HG03378 (cell line): ENCODE measurements at regions not wholly inside any gene's neighbourhood (a gene's known extent, or its start where the extent isn't known, plus 50 kb on each side); places are given as distances from the start of the nearest gene placed in this dataset.

Source experiments
- ATAC-seq: cut with Tn5 transposase; IDR thresholded peaks from one replicate; pipeline ENCODE4 v1.9.1; 2021; ENCODE audit warnings: mild to moderate bottlenecking, moderate library complexity; ENCODE audit not compliant: unreplicated experiment

DNA sequence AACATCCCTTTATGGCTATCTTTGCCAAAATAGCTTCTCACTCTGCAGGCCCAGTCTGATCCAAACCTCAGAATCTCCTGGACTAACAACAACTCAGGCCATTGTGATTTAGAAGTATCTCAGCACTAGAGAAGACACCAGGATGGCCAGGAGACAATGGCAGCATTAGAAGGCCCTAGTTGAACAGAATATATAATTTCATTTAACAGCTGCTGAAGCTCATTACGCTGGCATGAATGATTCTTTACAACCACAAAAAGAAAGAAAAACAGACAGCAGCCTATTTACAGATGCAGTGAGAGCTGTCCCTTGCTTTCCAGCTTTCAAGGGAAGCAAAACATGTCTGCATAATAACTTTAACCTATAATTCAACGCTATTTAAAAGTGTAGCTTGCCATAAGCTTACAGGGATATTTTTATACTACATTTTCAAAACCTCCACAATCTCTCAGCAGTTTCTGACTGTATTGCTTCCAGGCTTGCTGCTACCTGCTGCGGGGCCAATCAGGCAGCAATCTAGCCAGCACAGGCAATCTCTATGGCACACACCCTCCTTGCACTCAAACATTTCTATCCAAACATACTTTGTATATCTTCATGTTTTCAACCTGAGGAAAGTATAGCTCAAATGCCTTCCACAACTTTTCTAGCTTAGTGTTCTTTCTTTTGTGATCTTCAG, 107.3 kb downstream of the OGFRL1 start:
- ATAC-seq: no peak

DNA sequence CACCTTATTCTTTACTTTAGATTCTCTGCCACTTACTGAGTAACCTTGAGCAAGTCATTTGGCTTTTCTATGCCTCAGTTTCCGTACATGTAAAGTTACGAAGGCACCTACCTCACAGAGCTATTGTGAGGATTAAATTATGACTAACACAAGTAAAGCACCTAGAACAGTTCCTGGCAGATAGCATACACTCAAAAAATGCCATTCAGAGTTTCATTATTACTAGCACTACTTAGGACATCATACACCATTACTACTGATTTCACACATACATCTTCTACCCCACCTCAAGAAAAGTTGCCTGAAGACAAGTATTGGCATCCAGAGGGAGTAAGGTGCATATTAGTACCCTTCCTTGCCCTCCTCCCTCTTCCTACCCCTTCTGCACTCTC, 107.8 kb downstream of the OGFRL1 start:
- peak; percentile 97 for ATAC-seq

DNA sequence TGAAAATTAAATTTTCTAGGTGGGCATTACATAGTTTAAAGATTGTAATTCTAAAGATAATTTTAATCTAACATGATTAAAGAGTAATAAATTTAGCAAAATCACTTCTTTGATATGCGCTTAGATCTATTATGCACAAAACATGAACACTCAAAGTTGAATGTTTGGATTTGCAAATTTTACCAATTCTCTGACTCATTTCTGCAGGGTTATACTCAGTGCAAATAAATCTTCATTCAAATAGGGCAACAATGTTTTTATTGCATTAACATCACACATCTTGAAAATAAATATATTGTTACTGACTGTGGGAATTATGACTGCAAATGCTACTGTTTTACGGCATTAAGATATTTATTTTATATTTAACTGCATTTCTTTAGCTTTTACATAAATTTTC, 110.7 kb downstream of the OGFRL1 start:
- ATAC-seq: no peak

DNA sequence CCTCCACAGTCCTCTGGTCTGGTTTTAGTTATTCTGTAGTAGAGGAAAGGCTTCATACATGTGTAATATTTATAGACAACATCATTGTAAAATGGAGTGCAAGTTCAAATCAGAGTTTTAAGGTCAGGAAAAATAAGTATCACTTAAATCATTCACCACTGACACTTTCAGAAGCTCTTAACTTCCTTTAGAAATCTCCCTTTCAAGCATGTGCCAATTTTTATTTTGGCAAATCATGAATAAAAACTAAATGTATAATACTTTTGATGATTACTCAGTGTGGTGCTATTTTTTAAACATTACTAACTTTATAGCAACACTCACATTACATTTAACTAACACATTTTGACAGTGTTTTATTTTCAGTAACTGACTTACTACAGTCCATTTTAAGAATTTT, 112.2 kb downstream of the OGFRL1 start:
- no peak for ATAC-seq

DNA sequence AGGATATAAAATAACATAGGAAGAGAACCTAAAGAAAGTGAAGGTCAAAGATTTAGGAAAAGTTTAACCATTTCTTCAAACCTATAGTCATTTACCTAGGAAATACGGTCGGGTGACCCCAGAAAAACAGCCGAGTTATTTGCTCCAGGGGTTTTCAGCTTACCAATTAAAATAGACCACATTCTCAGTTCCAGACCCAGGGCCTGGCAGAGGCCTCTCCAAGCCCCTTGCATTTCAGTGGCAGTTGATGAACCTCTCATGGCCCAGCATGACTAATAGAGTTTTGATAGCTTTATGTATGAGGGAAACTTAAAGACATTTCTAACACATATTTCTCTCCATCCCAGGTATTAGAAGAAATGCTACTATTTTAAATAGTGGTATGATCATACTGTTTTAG, 113.5 kb downstream of the OGFRL1 start:
- ATAC-seq: no peak

DNA sequence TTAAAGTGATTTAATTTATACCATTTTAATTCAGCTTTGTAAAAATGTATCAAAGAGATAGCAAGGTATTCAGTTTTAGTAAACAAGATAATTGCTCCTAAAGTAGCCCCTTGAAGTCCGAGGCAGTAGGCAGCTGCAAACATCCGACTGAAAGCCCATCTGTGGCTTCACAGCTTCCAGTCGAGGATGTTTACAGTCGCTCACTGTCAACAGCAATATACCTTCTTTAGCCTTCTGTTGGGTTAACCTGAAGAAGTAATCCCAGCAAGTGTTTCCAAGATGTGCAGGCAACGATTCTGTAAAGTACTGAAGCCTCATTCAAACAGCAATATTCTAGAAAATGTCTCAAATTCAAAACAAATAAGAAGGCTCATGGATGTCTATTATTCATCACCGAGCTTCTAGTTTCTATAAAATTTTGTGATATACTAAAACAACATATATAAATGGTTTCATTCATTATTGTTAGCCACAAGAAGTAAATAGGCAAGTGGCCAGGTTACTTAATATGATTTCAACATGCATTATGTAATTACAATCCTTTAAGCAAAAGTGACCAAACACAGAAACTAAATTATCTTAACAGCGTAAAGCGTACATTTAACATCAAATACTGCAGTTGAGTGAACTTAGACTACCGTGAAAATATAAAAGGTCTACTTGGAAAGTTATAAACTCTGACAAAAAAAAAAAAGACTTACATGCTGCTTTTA, 115.0 kb downstream of the OGFRL1 start:
- no peak for ATAC-seq

DNA sequence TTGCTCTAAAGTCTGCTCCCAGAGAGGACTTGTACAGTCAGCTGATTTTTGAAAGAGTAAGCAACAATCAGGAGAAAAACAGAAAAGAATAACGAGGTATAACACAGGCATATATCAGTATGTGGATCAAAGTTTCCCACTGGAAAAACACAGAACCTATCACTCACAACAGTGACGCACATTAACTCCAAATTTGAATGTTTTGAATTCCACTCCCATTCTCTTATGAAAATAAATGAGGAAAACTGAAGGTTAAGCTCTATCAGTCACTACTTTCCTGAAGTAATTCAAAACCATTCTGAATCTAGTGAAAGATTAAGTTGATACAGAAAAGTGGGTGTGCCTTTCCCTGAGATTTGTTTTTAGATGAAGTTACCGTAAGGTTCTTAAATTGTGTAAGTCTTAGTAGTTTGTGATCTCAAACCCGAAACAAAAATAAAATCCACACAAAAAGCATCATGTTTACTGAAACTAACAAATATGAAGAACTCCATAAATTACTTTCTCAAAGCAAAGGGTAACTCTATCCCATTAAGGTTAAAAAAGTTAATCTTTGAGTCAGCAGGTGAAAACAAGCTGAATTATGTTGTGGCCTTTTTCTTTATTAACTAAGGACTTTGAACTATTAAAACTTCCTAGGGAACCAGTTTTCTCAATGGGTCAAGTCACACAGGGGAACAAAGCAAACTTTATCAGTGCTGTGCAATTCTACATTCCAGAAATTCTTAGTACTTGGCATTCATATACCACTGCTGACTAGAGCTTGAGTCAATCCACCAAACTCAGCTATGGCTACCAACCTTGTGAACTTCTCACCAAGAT, 115.7 kb downstream of the OGFRL1 start:
- ATAC-seq: no peak

DNA sequence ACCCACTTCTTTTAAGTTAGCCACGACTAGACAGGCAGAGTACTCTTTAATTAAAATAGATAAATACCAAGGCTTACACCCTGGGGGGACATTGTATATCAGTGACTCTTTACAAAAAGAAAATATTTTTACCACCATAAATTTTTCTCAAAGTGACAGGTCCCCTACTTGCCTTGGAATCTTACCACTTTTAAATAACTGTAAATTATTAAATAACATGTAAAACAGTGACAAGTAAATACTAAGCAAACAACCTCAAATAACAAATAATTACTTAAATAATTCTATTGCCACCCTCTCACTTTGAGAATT, 116.3 kb downstream of the OGFRL1 start:
- no peak for ATAC-seq

DNA sequence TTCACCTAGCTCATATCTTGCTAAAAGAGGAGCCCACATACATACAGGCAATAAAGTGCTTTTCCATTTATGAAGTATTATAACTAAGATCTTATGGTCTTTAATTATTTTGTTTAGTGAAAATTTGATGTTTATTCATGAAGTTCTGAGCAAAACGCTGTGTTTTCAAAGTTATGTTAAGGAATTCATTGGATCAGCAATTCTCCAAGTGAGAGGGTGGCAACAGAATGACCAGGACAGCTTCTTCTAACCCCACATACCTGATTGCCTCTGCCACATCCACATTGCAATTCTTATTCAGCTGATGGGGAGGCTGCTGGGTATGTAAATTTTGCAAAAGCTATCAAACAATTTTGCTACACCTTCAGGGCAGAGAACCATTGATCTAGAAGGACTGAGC, 116.8 kb downstream of the OGFRL1 start:
- no peak for ATAC-seq

DNA sequence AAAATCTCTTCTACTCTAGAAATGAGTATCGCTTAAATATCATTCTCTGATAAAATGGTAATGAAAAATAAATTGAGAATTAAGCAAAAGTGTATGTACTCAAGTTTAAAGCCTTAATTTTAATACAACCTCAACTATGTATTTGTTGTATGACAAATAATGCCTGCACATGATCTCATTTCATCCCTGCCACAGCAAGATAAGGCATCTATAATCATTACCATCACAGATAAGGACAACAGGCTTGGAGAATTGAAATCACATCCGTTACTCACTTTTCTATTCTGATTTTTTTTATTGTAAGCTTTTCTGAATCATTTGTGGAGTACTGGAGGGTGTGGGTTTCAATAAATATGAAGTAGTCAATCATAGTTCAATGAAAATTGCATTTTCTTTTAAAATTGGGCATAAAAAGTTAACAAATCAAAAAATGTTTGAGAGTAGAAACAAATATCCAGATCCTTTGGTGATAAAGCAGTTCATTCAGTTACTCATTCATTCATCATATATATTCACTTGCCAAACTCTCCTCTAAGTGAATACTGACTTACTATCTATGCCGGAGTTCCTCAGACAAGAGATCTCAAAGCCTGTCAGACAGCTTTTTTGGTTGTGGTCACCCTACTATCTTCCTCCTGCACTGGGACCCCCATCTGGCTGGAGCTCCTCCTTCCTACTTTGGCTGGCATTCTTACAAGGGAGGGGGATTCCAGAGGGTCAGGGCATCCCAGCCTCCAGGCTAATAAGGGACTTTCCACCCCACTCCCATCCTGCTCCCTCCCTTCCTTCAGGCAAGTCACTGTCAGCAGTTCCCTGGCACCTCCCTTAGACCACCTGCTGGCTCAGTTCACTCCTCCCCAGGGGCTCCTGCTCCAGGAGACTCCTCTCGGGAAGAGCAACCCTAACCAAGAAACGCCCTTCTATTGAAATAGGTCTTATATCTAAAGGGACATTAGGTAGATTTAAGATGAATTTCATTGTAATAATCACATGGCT, 118.6 kb downstream of the OGFRL1 start:
- no peak for ATAC-seq

DNA sequence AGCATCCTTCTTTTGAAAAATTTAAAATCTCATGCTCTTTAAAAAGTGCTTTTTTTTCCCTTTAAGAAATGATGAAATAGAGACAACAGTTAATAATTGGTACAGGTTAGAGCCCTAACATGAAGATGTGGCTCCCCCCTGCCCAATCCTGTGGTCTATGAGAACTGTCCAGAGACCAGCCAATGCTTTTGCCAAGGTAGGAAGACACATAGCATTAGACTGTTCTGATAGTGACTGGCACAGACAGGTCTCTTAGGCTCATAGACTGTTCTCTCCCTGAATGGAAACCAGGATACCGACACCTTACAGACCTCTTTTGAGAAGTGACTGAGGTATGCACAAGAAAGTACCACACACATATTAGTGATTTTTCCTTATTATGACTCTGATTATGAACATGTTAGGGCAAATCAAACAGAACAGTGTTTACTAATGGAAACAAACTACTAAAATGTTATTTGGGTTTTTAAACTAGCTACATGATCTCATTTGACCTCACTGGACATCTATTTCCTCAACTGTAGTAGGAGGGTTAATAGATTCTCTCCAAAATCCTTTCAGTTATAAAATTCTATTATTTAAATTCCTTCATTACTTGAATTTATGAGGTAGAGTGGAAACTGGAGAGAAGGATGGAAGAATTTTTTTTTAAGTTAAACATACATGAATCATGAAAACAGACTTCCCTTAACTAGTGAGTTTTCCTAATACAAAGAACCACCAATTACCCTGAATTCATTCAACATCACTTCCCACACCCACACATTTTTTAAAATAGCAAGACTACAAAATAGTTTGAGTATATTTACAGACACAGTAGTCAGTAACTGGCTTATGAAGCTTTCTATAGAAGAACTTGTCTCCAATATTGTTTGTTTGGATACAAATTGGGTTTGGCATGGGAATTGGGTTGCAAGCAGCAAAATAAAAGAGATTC, 120.4 kb downstream of the OGFRL1 start:
- ATAC-seq: no peak

DNA sequence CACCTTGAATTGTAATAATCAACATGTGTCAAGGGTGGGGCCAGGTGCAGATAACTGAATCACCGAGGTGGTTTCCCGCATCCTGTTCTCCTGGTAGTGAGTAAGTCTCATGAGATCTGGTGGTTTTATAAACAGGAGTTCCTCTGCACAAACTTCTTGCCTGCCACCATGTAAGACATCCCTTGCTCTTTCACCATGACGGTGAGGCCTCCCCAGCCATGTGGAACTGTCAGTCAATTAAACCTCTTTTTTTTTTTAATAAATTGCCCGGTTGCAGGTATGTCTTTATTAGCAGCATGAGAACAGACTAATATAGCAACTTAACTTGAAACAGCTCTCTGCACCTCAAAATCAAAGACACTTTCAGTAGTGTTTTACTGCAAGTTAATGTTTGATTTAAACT, 121.6 kb downstream of the OGFRL1 start:
- ATAC-seq: peak; percentile 61

DNA sequence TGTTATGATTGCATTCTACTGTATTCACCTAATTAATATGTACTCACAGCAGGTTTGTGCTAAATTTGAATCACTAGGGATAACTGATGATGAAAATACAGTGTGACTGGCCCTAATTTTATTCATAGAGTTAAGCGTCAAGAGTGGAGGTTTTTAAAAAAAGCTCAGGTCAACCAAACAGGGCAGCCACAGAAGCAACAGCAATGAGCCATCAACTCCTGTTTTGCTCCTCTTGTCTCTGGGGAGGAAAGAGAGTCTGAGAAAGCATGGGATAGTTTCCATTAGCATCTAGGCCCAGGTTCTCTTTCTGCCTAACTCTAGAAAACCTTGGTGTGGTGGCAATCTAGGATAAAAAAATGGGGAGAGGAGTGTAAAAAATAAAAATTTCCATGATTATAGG, 122.1 kb downstream of the OGFRL1 start:
- peak; percentile 9 for ATAC-seq

DNA sequence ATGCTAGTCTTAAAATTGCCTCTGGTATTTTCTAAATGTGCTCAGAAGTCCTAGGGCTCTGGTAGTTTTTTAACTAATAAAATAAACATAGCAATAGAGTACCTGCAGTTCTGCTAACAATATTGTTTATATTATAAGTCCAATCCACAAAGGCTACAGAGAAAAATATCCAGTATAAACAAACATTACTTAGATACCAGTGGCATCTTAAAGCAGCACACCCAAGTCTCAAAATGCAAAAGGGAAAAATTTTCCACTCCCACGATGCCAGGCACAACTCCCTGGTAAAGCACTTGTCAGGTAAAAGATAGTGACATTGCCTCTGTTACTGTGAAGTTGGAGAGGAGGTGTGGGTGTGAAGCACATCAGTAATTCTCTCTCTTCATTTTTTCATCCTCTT, 123.3 kb downstream of the OGFRL1 start:
- no peak for ATAC-seq

DNA sequence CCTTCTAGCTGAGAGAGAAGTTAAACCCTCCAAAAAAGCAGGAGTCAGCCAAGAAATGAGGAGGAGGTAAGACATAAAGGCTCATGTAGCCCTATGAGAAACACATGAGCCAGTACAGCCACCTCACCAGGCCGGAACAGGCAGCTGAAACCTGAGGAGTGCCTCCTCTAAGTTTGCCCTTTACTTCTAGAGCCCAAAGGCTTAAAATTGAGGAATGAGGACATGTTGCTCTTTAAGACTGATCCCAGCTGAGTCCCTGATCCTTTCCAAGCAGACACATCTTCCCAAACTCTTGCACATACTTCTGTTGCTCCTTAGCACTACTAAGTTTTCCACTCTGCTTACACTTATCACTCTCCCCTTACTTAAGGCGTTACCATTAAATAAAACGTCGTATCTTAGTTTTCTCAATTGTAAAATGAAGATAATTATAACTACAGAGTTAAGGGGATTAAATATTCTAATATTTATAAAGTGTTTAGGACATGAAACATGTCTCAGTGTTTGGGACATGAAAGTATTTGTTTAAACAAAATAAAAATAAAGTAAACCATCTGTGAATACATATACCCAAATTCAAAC, 124.0 kb downstream of the OGFRL1 start:
- no peak for ATAC-seq

DNA sequence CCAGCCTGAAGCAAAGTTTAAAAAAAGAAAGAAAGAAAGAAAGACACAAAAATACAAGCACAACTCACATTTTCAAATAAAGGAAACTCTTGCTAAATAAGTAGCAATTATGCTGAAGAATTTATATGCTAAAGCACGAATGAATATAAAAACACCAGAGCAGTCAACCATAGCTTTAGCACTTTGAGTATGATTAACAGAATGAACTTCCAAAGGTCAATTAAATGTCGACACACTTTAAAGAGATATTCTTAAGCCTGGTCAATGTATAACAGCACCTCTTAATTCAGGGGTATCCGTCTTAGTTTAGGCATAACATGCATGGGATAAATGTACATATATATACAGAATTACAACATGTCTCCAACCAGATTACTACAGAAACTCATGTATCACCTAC, 125.9 kb downstream of the OGFRL1 start:
- ATAC-seq: no peak

DNA sequence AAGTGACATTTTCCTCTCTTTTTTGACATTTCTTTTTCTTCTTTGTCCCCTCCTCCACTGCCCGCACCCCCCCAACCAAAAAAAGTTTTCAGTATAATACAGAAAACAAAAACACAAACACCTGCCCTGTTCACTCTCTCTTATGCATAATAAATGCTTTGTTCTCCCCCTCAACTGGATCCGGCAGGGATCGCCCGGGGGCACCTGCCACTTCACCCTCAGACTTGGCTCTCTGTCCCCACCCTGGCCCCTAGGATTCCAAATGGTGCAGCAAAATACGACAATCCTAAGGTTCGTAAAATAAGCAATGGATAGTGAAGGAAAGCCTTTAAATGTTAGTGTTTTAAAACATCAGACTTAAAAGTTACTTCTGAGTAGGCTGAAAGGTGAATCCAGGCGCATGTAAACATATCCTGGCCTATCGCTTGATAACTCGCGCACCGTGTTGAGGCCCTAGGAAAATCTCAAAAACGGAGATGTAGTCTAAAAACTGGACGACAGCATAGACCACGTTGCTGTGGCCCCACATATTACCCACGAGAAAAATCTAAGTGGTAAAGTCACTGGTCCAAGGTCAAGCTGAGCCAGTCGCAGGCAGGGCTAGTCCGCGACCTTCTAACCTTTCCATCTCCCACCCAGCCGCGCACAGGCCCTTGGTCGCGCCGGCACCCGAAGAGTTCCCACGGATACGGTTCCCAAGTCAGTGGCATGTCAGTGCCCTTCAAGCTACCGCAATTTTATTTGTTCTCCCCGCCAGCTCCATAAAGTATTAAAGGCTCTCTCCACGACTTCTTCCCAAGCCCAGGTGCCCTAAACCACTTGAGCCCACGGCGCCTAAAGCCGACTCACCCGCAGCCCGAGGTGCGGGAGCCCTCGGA, 130.8 kb downstream of the OGFRL1 start:
- ATAC-seq: no peak

DNA sequence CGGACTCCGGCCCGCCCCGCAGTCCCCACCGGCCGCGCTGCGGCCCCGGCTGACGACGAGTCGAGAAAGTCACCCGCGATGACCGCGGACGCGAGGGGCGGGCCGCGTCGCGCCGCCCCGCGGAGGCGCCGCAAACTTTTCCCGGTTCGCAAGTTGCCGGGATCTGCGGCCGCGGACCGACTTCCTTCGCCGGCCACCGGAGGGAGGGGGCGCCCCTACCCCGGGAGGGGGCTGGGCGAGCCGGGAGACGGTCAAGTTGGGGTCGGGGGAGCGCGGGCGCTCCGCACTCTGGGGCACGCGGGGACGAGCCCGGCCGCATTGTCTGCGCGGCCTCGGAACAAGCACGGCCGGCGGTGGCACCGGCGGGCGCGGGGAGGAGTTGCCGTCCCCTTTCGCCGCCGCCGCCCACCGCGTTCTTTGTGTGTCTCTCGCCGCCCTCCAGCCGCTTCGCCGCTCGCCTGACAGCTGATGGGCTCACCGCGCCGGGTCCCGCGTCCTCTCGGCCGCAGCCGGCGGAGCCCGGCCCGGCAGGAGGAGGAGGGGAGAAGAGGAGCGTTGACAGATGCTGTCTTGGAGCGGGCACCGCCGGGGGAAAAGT, 131.6 kb downstream of the OGFRL1 start:
- ATAC-seq: peak; percentile 27
